ENCODE measurements at regions not wholly inside any gene's neighbourhood (a gene's known extent, or its start where the extent isn't known, plus 50 kb on each side); places are given as distances from the start of the nearest gene placed in this dataset.
"Not testable (repeated sequence)": the region's sequence is repeated elsewhere in the genome, so short reads cannot be mapped to it uniquely, and the experiment has no call there.

GRCh38 chr6:106782536-106783285, 153.3 kb downstream of the QRSL1 start:
- intact Hi-C loops (cut with micrococcal nuclease; ENCODE audit: unreplicated experiment) (no loop called here), in situ Hi-C loops (cut with MboI) (no loop called here)
- no peaks in the 10 kb centered on the region for H3K27me3 ChIP-seq (replicated peaks in 1 of 2; ENCODE audit: control insufficient read depth in 2 of 2, insufficient read depth in 2 of 2, low read length in 1 of 2)
- no peaks in the 10 kb centered on the region; the same call in 2 of the 3 replicates for H3K9me3 ChIP-seq (replicated peaks; ENCODE audit: control insufficient read depth, insufficient read depth, low read length)
- H3K36me3 ChIP-seq (ENCODE audit: control insufficient read depth in 2 of 2, insufficient read depth in 2 of 2, low read length in 1 of 2) = no peaks in the 10 kb centered on the region
- DNase-seq (ENCODE audit: low read depth, low spot score) (no peak), ATAC-seq (no peak), FAIRE-seq (no peak)
- H3K9ac ChIP-seq (ENCODE audit: control insufficient read depth, insufficient read depth, low read length) = no peak overlapping the region
- H3K27ac ChIP-seq (ENCODE audit: control insufficient read depth, insufficient read depth) = no peak overlapping the region
- ChIA-PET SMC1A (ENCODE audit: uncharacterized antibody, unreplicated experiment) (no interaction called here), CTCF (no interaction called here), RAD21 (ENCODE audit: unreplicated experiment) (interaction anchor here (0.6 kb wide), 1 partner anchor 27 kb away, joined by 3 read pairs; no protein-coding TSS in a partner anchor), POLR2A (no interaction called here)
- no peak overlapping the region for H3K4me2 ChIP-seq (ENCODE audit: control insufficient read depth, insufficient read depth)
- H4K20me1 ChIP-seq (ENCODE audit: control insufficient read depth, insufficient read depth) = no peaks in the 10 kb centered on the region
- no peaks in the 10 kb centered on the region for H3K4me1 ChIP-seq (ENCODE audit: control insufficient read depth, insufficient read depth, low read length)
- TF ChIP-seq WRNIP1 (IDR thresholded peaks at IDR 0.05; ENCODE audit: borderline replicate concordance, low read depth, low read length) (no peak), DPF2 (IDR thresholded peaks at IDR 0.05) (no peak), E2F4 (IDR thresholded peaks at IDR 0.05; ENCODE audit: low read depth, low read length) (no peak), CHD2 (IDR thresholded peaks at IDR 0.05; ENCODE audit: borderline replicate concordance, low read depth, low read length) (no peak), ZNF622 (IDR thresholded peaks at IDR 0.05) (no peak), TCF12 (IDR thresholded peaks at IDR 0.05; ENCODE audit: low read depth, low read length) (no peak), MEF2B (IDR thresholded peaks at IDR 0.05; ENCODE audit: partially characterized antibody, poor library complexity, severe bottlenecking) (no peak)
- no peaks in the 10 kb centered on the region for H3K79me2 ChIP-seq (ENCODE audit: control insufficient read depth, insufficient read depth, low read length)
- H2AFZ ChIP-seq (ENCODE audit: control insufficient read depth, low read depth, low read length) = no peak overlapping the region
- no peak overlapping the region for H3K4me3 ChIP-seq
- WGBS (ENCODE audit: insufficient coverage, insufficient replicate concordance, low lambda C conversion rate, missing lambda C conversion rate) = 57% methylated on average over 13 of the region's 13 CpGs
- BruUV-seq (replicated peaks) = no TSS peak

GRCh38 chr6:106779552-106779951, 150.2 kb downstream of the QRSL1 start:
- H3K4me1 ChIP-seq (ENCODE audit: control insufficient read depth, insufficient read depth, low read length); H3K36me3 ChIP-seq (ENCODE audit: control insufficient read depth in 2 of 2, insufficient read depth in 2 of 2, low read length in 1 of 2); SMC1A ChIA-PET (ENCODE audit: uncharacterized antibody, unreplicated experiment); POLR2A ChIA-PET; H3K27me3 ChIP-seq (replicated peaks in 1 of 2; ENCODE audit: control insufficient read depth in 2 of 2, insufficient read depth in 2 of 2, low read length in 1 of 2); H3K9me3 ChIP-seq (replicated peaks; ENCODE audit: control insufficient read depth, insufficient read depth, low read length); H3K4me3 ChIP-seq; CTCF ChIA-PET; BruUV-seq (replicated peaks); ATAC-seq; H4K20me1 ChIP-seq (ENCODE audit: control insufficient read depth, insufficient read depth); H3K79me2 ChIP-seq (ENCODE audit: control insufficient read depth, insufficient read depth, low read length); H3K4me2 ChIP-seq (ENCODE audit: control insufficient read depth, insufficient read depth); H3K27ac ChIP-seq (ENCODE audit: control insufficient read depth, insufficient read depth); FAIRE-seq; intact Hi-C loops (cut with micrococcal nuclease; ENCODE audit: unreplicated experiment); DNase-seq (ENCODE audit: low read depth, low spot score); H3K9ac ChIP-seq (ENCODE audit: control insufficient read depth, insufficient read depth, low read length); in situ Hi-C loops (cut with MboI); RAD21 ChIA-PET (ENCODE audit: unreplicated experiment); H2AFZ ChIP-seq (ENCODE audit: control insufficient read depth, low read depth, low read length): not testable (repeated sequence)
